Amniotic stem cell (primary cell): ENCODE measurements at regions not wholly inside any gene's neighbourhood (a gene's known extent, or its start where the extent isn't known, plus 50 kb on each side); places are given as distances from the start of the nearest gene placed in this dataset.
"Not testable (repeated sequence)": the region's sequence is repeated elsewhere in the genome, so short reads cannot be mapped to it uniquely, and the experiment has no call there.

Experiments
- DNase-seq: peaks from one replicate; lab custom pipeline; 2025; lab: John Stamatoyannopoulos, UW

DNA sequence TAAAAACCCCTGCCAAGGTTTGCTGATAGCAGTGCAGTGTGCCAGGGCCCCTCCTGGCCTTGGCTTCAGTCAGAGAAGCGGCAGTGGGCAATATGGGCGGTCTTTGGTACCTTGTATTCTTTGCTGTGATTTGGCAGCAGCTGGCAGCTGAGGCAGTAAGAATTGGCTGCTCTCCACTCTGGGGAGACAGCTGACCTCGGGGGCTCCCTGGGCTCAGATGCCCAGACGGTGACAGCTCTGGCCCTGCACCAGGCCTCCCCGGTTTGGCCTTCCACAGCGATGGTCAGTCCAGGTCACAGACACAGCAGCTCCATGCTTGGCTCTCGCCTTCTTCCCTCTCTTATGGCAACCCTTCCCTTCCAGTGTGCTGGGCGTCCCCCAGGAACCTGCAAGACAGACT, 330.9 kb downstream of the BCOR start:
- no peak for DNase-seq

- DNase-seq = no peak
These were observed 330.3 kb downstream of the BCOR start for GRCh38 chrX:39767446-39767845.

- DNase-seq = no peak
These were observed 328.0 kb downstream of the BCOR start for GRCh38 chrX:39769748-39770147.

DNA sequence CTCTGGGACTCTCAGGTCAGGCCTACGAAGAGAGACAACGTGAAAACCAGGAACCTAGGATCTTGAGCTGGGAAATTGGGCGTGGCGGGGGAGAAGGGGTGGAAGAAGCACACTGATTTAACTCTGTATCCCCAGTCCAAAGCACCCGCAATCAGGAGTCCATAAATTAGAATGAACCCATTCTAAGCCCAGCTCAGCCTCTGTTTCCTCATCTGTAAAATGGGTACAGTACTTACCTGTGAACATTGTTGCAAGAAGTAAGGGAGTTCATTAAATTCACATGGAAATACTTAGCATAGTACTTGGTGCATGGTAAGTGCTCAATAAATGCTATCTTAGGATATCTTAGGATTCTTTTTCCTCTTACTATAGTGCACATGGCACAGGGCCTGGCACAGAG, 326.7 kb downstream of the BCOR start:
- DNase-seq = no peak

- DNase-seq = no peak
These were observed 325.5 kb downstream of the BCOR start for GRCh38 chrX:39772057-39772832.

DNA sequence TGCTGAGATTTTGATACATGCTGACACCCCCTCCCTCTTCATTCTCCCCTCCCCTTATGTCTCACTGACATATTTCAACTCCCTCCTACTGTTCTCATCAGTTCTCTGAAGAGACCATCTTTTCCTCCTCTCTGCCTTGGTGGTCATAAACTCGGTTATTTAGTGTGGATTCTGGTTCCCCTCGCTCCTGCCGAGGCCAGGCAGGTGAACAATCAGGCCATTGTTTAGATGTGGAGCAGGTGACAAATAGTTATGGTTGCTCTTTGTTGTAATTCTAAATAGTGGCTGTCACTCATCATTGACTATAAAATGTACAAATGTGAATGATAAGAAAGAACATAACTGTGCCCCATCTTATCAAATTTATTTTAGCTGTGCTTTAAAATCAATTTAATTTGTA, 324.6 kb downstream of the BCOR start:
- no peak for DNase-seq

DNA sequence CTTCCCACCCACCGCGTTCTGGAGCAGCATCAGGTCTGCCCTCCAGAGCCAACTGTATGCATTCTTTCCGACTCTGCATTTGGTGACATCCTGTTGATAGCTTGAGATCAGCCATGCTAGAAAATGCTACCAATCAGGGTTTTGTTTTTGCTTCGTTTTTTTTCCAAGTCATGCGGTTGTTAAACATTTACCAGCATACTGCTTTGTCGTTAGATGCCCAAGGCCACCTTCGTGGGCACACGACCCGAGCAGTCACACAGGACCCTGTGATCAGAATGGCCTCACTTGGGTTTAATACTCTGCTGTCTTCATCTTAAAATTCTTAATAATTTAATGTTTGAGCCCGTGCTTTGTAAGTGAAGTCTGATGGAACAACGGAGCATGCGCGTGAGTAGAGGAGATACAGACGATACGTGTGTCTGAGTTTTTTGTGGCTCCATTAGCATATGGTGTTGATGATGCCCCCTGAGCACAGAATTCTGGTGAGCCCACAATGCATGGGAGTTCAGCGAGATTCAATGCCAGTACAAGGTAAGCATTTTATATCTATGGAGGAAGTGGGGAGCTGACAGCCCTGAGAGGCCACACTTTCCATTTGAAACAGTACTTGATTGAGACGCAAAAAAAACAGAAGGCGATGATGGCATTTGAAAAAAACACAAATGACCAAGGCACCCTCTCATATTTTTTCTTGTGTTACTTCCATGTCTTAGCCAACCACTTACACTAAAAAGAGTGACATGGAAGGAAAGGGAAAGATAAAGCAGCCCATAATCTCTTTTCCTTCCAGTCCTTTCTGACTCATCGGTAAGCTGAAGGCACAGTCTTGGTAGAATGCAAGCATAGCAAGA, 323.6 kb downstream of the BCOR start:
- DNase-seq = no peak

DNA sequence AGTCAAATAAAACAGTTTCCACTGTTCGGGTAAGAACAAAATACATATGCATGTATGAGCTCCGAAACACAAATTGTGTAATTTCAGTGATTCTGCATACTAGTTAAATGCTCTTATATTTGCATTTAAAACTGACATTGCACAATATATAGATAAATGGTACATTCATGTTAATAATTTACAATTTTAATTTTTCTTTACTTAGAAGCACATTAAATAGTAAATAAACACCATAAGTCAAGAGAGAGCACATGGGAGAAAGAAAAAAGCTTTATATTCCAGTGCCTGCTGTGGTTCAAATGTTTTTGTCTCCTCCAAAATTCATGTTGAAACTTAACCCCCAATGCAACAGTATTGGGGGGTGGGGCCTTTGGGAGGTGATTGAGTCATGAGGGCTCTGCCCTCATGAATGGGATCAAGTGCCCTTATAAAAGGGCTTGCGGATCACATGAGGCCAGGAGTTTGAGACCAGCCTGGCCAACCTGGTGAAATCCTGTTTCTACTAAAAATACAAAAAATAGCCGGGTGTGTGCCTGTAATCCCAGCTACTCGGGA, 322.9 kb downstream of the BCOR start:
- DNase-seq = no peak

DNA sequence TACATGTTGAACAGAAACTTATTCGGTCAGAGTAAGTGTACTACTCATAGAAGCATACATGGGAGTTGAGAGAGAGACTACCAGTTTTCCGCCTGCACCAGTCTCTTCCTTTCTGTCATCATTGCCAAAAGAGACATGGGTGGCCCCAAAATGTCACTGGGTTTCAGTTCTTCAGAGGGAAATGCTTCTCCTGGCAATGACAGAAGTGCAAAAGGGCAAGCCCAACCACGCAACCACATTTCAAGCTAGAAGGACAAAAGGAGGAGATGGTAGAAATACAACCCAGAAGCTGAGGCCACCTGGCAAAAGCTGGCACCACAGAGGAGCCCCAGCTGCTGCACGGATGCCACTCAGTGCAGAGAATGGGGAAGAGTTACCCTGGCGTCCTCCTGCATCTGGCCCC, 320.1 kb downstream of the BCOR start:
- DNase-seq = no peak

DNA sequence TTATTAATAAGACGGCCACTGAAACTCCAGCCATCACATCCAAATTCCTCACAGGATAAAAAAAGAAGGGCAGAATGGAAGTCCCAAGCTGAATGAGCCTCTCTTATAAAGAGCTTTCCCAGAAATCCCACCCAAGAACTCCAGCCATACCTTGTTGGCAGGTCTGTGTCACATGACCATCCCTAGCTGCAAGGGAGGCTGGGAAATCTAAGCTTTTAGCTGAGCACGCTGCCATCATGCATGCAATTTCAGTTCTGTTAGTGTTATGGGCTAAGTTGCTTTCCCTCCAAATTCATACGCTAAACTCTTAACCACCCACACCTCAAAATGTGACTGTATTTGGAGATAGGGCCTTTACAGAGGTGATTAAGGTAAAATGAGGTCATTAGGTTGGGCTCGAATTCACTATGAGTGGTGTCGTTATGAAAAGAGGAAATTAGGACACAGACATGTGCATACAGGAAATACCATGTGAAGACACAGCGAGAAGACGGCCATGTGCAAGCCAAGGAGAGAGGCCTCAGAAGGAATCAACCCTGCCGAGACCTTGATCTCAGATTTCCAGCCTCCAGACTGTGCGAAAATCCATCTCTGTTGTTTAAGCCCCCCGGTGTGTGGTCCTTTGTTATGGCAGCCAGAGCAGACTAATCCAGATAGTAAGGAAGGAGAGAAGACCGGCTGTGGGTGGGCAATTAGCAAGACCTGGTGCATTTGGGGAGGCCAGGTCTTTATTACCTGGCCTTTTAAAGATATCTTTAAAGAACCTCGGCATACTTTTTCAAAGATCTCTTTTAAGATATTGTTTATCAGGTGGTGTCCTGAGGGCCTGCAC, 317.6 kb downstream of the BCOR start:
- no peak for DNase-seq

- DNase-seq = no peak
These were observed 315.5 kb downstream of the BCOR start for GRCh38 chrX:39782276-39782675.

DNA sequence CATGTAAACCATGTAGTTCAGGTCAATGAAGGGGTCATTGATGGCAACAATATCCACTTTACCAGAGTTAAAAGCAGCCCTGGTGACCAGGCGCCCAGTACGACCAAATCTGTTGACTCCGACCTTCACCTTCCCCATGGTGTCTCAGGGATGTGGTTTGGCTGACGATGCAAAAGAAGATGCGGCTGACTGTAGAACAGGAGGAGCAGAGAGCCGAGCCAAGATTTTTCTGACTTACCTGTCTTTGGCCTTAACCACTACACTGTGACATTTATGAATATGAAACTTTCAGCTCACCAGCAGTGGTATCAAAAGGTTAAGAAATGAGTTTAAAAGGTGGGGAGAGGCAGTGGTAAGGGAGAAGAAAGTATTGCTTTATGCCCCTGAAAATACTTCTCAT, 309.8 kb downstream of the BCOR start:
- DNase-seq = no peak

DNA sequence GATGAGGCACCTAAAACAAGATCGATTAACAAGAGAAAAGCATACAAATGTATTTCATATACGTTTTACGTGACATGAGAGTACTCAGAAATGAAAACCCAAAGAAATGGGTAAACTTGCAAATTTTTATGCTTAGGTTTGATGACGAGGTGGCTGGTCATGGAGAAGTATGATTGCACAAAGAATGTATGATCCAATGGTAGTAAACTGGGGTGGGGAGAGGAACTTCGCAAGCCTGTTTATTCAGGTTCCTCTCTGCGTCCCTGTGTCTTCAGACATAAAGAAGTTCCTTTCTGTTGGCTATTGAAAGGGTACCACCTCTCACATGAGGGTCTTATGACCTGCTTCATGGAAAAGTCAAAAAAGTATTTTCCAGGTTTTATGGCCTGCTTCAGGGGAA, 309.2 kb downstream of the BCOR start:
- DNase-seq = no peak

DNA sequence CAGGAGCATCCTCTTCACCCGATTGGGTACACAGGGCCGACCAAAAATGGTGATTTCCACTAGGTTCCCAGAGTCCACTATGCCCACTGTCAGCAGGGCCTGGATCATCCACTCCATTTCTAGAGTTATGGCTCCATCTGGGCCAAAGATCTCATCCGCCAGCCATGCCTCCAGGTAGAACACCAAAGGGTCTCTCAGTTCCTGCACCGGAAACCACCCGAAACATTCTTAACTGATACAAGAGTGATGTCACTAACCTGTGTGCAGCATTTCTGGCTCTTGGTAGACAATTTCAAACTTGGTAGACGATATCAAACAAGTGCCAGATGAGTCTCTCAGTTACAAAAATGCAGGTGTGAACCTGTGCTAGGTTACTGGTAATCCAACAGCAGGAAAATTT, 306.1 kb downstream of the BCOR start:
- DNase-seq = no peak

- DNase-seq = no peak
These were observed 302.2 kb downstream of the BCOR start for GRCh38 chrX:39795605-39796004.

GRCh38 chrX:39796856-39797255, 300.9 kb downstream of the BCOR start:
- DNase-seq = no peak

GRCh38 chrX:39798488-39798887, 299.3 kb downstream of the BCOR start:
- not testable (repeated sequence) for DNase-seq

DNA sequence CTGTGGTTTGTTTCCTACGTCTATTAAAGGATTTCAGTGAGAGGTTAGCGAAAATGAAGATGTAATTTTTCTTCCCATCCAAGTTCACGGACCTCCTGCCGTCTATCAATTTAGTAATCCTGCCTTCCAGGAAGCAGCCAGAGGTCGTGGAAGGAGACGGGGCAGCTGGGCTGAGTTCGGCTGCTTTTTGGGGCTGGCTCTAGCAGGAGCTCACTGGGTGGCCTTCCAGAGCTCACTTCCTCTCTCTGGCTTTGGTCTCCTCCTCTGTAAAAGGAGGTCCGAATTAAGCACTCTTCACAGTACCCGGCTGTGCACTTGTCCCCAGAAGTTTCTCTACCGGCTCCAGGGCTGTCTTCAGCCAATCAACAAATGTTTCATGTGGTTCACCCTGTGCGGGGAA, 295.4 kb downstream of the BCOR start:
- no peak for DNase-seq

GRCh38 chrX:39802908-39803307, 294.9 kb downstream of the BCOR start:
- no peak for DNase-seq

GRCh38 chrX:39805022-39805421, 292.7 kb downstream of the BCOR start:
- no peak for DNase-seq

DNA sequence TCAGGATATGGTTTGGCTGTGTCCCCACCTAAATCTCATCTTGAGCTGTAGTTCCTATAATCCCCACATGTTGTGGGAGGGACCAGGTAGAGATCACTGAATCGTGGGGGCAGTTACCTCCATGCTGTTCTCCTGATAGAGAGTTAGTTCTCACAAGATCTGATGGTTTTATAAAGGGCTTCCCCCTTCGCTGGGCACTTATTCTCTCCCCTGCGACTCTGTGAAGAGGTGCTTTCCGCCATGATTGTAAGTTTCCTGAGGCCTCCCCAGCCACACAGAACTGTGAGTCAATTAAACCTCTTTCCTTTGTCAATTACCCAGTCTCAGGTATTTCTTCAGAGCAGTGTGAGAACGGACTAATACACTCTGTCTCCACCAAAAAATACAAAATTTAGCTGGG, 291.9 kb downstream of the BCOR start:
- DNase-seq = no peak

GRCh38 chrX:39808471-39808917, 289.3 kb downstream of the BCOR start:
- DNase-seq = peak; percentile 6
